ENCODE measurements at regions not wholly inside any gene's neighbourhood (a gene's known extent, or its start where the extent isn't known, plus 50 kb on each side); places are given as distances from the start of the nearest gene placed in this dataset.

- H3K27ac ChIP-seq (ENCODE audit: low read depth in 1 of 2, low read length in 1 of 2) = peak overlapping the region in 1 of 2 donors; percentile 74
- H3K4me1 ChIP-seq (ENCODE audit: control insufficient read depth in 5 of 5, insufficient read depth in 5 of 5, low read length in 5 of 5) = peaks cover 3 to 39% (median 10%) of the 10 kb centered on the region in 5 donors
- H3K36me3 ChIP-seq (ENCODE audit: control insufficient read depth in 4 of 4, insufficient read depth in 4 of 4, low read length in 4 of 4) = no peaks in the 10 kb centered on the region
- no peak for ATAC-seq (ENCODE audit: insufficient read depth, low FRiP score)
- H3K9ac ChIP-seq (ENCODE audit: insufficient read depth in 1 of 2, low read length in 2 of 2) = peak overlapping the region in 1 of 2 donors; percentile 70
- TF ChIP-seq CTCF (IDR thresholded peaks at IDR 0.05; ENCODE audit: control extremely low read depth, extremely low read depth) = no peak
- no peaks in the 10 kb centered on the region for H3K27me3 ChIP-seq (ENCODE audit: control insufficient read depth in 3 of 3, insufficient read depth in 3 of 3, low read length in 2 of 3)
- no peak overlapping the region for H3K4me3 ChIP-seq
- DNase-seq = peak; percentile 87 to 97 (median 96)
- H3K9me3 ChIP-seq (ENCODE audit: control insufficient read depth in 4 of 4, insufficient read depth in 3 of 4, low read length in 3 of 4) = peaks cover 0 to 5% (median 1%) of the 10 kb centered on the region in 4 donors
- 35% methylated on average over 3 of the region's 3 CpGs for WGBS, 2 donors
These were observed 177.3 kb upstream of the KL start for GRCh38 chr13:32838945-32839344.

GRCh38 chr13:32840113-32840512, 176.1 kb upstream of the KL start:
- H3K4me3 ChIP-seq = no peak overlapping the region
- DNase-seq = no peak
- H3K27ac ChIP-seq (ENCODE audit: low read depth in 1 of 2, low read length in 1 of 2) = no peak overlapping the region
- H3K36me3 ChIP-seq (ENCODE audit: control insufficient read depth in 4 of 4, insufficient read depth in 4 of 4, low read length in 4 of 4) = no peaks in the 10 kb centered on the region
- H3K9me3 ChIP-seq (ENCODE audit: control insufficient read depth in 4 of 4, insufficient read depth in 3 of 4, low read length in 3 of 4) = peaks cover 0 to 5% (median 0%) of the 10 kb centered on the region in 4 donors
- TF ChIP-seq CTCF (IDR thresholded peaks at IDR 0.05; ENCODE audit: control extremely low read depth, extremely low read depth) = no peak
- no peaks in the 10 kb centered on the region for H3K27me3 ChIP-seq (ENCODE audit: control insufficient read depth in 3 of 3, insufficient read depth in 3 of 3, low read length in 2 of 3)
- peaks cover 3 to 39% (median 10%) of the 10 kb centered on the region in 5 donors for H3K4me1 ChIP-seq (ENCODE audit: control insufficient read depth in 5 of 5, insufficient read depth in 5 of 5, low read length in 5 of 5)
- ATAC-seq (ENCODE audit: insufficient read depth, low FRiP score) = no peak
- WGBS, 2 donors = 90 to 91% methylated on average over 5 of the region's 5 CpGs
- H3K9ac ChIP-seq (ENCODE audit: insufficient read depth in 1 of 2, low read length in 2 of 2) = no peak overlapping the region

- Histone ChIP-seq H3K27ac (ENCODE audit: low read depth in 1 of 2, low read length in 1 of 2) (no peak overlapping the region), H3K36me3 (ENCODE audit: control insufficient read depth in 4 of 4, insufficient read depth in 4 of 4, low read length in 4 of 4) (no peaks in the 10 kb centered on the region), H3K9ac (ENCODE audit: insufficient read depth in 1 of 2, low read length in 2 of 2) (no peak overlapping the region), H3K9me3 (ENCODE audit: control insufficient read depth in 4 of 4, insufficient read depth in 3 of 4, low read length in 3 of 4) (peaks cover 0 to 5% (median 0%) of the 10 kb centered on the region in 4 donors), H3K4me1 (ENCODE audit: control insufficient read depth in 5 of 5, insufficient read depth in 5 of 5, low read length in 5 of 5) (peaks cover 3 to 42% (median 10%) of the 10 kb centered on the region in 5 donors), H3K4me3 (no peak overlapping the region), H3K27me3 (ENCODE audit: control insufficient read depth in 3 of 3, insufficient read depth in 3 of 3, low read length in 2 of 3) (no peaks in the 10 kb centered on the region)
- 47 to 56% methylated on average over 10 of the region's 10 CpGs for WGBS, 2 donors
- TF ChIP-seq CTCF (IDR thresholded peaks at IDR 0.05; ENCODE audit: control extremely low read depth, extremely low read depth) = no peak
- no peak for ATAC-seq (ENCODE audit: insufficient read depth, low FRiP score)
- peak; percentile 60 to 73 (median 62) for DNase-seq
These were observed 175.1 kb upstream of the KL start for GRCh38 chr13:32840989-32841713.
